HEK293 (cell line): ENCODE measurements at regions not wholly inside any gene's neighbourhood (a gene's known extent, or its start where the extent isn't known, plus 50 kb on each side); places are given as distances from the start of the nearest gene placed in this dataset.

ENCODE experiments used
- ZNF121 ChIP-seq: fragments of 450-650 bp; formaldehyde crosslinking; IDR thresholded peaks from 2 replicates; pipeline ENCODE4 v1.5.1; 2016; ENCODE audit warnings: missing biosample characterization, missing genetic modification characterization
- TF ChIP-seq, protein P1 (sequence below): fragments of 450-650 bp; formaldehyde crosslinking; IDR thresholded peaks from 2 replicates; pipeline ENCODE4 v1.5.1; 2016; ENCODE audit warnings: missing biosample characterization, missing genetic modification characterization

DNA sequence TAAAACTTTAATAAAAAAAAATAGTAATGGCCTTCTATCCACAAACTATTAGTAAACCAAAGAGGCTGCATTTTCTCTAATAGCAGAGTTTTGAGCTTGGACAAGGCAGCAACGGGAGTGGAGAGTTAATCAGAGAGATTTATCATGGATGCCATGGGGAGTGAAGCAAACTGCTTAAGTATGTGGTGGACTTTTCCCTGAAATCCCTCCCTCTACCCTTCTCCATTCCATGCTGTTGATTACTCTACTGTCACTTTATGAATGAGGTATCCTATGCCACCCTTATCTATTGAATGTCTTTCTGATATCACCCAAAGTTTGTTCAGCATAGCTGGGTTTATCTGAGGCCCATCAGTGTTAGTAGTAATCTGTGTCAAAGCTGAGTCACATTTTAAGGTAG, 335.6 kb upstream of the TRAM1L1 start:
- TF ChIP-seq, protein P1, sequence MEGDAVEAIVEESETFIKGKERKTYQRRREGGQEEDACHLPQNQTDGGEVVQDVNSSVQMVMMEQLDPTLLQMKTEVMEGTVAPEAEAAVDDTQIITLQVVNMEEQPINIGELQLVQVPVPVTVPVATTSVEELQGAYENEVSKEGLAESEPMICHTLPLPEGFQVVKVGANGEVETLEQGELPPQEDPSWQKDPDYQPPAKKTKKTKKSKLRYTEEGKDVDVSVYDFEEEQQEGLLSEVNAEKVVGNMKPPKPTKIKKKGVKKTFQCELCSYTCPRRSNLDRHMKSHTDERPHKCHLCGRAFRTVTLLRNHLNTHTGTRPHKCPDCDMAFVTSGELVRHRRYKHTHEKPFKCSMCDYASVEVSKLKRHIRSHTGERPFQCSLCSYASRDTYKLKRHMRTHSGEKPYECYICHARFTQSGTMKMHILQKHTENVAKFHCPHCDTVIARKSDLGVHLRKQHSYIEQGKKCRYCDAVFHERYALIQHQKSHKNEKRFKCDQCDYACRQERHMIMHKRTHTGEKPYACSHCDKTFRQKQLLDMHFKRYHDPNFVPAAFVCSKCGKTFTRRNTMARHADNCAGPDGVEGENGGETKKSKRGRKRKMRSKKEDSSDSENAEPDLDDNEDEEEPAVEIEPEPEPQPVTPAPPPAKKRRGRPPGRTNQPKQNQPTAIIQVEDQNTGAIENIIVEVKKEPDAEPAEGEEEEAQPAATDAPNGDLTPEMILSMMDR (tag by site-specific recombination) = no peak
- TF ChIP-seq ZNF121 (tag by site-specific recombination) = no peak
